Loucy (cell line): ENCODE measurements at regions not wholly inside any gene's neighbourhood (a gene's known extent, or its start where the extent isn't known, plus 50 kb on each side); places are given as distances from the start of the nearest gene placed in this dataset.

ENCODE experiments used
- EZH2phosphoT487 ChIP-seq: fragments of 200-600 bp; IDR thresholded peaks from 2 replicates; pipeline ENCODE4 v1.6.1; 2018; ENCODE audit warnings: antibody characterized with exemption, mild to moderate bottlenecking, moderate library complexity, borderline replicate concordance
- TF ChIP-seq, protein P1 (sequence below): fragments of 200-600 bp; sonication (generic); conservative IDR thresholded peaks from 2 replicates; pipeline ENCODE4 v1.5.1; 2014; ENCODE audit warnings: mild to moderate bottlenecking, antibody characterized with exemption, low read length

DNA sequence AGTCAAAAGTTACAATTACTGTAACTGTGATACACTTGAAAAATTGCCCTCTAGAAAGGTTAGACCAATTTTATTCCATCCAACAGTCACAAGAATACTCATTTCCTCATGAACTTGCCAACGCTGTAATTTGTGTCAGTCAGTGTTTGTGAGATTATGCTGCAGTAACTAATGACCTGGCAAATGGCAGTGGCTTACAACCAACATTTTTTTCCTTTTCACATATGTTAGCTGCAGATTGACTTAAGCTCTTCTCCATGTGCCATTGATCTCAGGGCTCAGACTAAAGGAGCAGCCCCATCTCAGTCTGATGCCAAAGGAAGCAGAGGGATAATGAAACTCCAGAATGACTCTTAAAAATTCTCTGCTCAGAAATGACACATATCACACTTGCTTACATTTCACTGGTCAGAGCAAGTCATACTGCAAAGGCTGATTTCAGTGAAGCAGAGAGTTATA lies 92.3 kb upstream of the ELOVL5 start:
- TF ChIP-seq, protein P1, sequence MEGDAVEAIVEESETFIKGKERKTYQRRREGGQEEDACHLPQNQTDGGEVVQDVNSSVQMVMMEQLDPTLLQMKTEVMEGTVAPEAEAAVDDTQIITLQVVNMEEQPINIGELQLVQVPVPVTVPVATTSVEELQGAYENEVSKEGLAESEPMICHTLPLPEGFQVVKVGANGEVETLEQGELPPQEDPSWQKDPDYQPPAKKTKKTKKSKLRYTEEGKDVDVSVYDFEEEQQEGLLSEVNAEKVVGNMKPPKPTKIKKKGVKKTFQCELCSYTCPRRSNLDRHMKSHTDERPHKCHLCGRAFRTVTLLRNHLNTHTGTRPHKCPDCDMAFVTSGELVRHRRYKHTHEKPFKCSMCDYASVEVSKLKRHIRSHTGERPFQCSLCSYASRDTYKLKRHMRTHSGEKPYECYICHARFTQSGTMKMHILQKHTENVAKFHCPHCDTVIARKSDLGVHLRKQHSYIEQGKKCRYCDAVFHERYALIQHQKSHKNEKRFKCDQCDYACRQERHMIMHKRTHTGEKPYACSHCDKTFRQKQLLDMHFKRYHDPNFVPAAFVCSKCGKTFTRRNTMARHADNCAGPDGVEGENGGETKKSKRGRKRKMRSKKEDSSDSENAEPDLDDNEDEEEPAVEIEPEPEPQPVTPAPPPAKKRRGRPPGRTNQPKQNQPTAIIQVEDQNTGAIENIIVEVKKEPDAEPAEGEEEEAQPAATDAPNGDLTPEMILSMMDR = no peak
- TF ChIP-seq EZH2phosphoT487 = no peak
